ENCODE measurements at regions not wholly inside any gene's neighbourhood (a gene's known extent, or its start where the extent isn't known, plus 50 kb on each side); places are given as distances from the start of the nearest gene placed in this dataset.

- ChIA-PET CTCF (no interaction called here), POLR2A (interaction anchor here (0.7 kb wide), 1 partner anchor 113 kb away, joined by 3 read pairs; no protein-coding TSS in a partner anchor)
Measured at GRCh38 chr1:25054526-25055323, 124.6 kb upstream of the RUNX3 start.

DNA sequence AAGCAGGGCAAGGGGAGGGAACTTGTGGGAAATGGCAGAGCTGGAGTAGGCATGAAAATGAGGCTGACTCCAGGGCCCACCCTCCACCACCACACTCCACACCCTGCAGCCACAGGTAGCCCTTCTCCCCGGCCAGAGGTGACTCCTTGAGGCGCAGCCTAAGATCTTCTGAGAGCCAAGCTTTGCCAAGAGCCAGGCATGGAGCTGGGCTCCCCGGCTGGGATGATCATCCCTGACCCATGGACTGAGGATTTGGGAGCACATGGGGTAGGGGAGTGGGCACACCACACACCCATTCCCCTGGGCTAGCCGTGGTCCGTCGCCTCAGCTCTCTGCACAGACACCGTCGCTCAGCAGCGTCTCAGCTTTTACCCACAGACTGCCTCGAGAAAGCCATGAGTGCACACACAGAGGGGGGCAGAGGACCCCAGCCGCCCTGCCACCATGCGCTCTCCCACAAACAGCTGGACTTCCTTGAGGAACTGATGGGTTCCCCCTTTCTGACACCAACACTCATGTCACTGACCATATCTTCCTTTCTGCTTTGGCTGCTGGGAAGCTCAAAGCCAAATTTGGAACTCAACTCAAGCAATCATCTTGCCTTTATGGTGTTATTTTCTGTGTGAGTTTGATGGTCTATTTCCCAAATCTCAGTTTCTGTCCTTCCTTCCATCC, 123.6 kb upstream of the RUNX3 start:
- Mint-ChIP-seq H3K9me3 (ENCODE audit: insufficient read depth) (no peaks in the 10 kb centered on the region), H3K27me3 (ENCODE audit: low read depth) (peaks cover 43% of the 10 kb centered on the region)
- POLR2A ChIA-PET: no interaction called here

More at GRCh38 chr1:25054526-25055323, 124.6 kb upstream of the RUNX3 start:
- Mint-ChIP-seq H3K9me3 (ENCODE audit: insufficient read depth) (no peaks in the 10 kb centered on the region), H3K27ac (no peak overlapping the region), H3K4me3 (no peak overlapping the region), H3K36me3 (ENCODE audit: low read depth) (no peaks in the 10 kb centered on the region), H3K4me1 (ENCODE audit: low read depth) (no peaks in the 10 kb centered on the region), H3K27me3 (ENCODE audit: low read depth) (peaks cover 46% of the 10 kb centered on the region)
- DNase-seq: no peak
- no peak for ATAC-seq

GRCh38 chr1:25051906-25052305, 121.8 kb upstream of the RUNX3 start:
- Mint-ChIP-seq H3K4me1 (ENCODE audit: low read depth) (peaks cover 1% of the 10 kb centered on the region), H3K36me3 (ENCODE audit: low read depth) (no peaks in the 10 kb centered on the region), H3K27ac (no peak overlapping the region), H3K9me3 (ENCODE audit: insufficient read depth) (no peaks in the 10 kb centered on the region), H3K27me3 (ENCODE audit: low read depth) (peaks cover 42% of the 10 kb centered on the region), H3K4me3 (no peak overlapping the region)
- ATAC-seq (no peak), DNase-seq (no peak)
- ChIA-PET CTCF (no interaction called here), POLR2A (no interaction called here)

More for the DNA sequence above, 123.6 kb upstream of the RUNX3 start:
- Mint-ChIP-seq H3K27ac (no peak overlapping the region), H3K4me1 (ENCODE audit: low read depth) (no peaks in the 10 kb centered on the region), H3K36me3 (ENCODE audit: low read depth) (no peaks in the 10 kb centered on the region), H3K4me3 (no peak overlapping the region)
- CTCF ChIA-PET: interaction anchor here (0.7 kb wide), 1 partner anchor 16 kb away, joined by 3 read pairs; no protein-coding TSS in a partner anchor
- DNase-seq (no peak), ATAC-seq (no peak)

DNA sequence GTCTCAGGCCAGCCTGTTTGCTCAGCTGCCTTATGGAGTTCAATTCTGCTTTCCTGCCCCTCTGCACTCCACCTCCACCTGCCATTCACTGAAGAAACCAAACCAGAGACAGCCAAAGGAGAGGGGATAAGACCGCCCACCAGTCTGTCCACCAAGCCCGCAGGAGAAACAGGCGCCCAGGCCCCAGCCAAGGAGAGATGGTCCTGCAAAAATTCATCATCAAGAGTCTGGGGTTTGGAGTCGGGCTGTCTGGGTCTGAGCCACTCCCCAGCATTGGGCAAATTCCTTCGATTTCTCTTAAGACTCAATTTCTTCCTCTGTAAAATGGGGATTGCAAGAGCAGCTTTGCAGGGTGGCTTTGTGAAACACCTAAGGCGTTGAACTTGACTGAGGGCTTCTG, 121.4 kb upstream of the RUNX3 start:
- DNase-seq (no peak), ATAC-seq (no peak)
- CTCF ChIA-PET: no interaction called here

DNA sequence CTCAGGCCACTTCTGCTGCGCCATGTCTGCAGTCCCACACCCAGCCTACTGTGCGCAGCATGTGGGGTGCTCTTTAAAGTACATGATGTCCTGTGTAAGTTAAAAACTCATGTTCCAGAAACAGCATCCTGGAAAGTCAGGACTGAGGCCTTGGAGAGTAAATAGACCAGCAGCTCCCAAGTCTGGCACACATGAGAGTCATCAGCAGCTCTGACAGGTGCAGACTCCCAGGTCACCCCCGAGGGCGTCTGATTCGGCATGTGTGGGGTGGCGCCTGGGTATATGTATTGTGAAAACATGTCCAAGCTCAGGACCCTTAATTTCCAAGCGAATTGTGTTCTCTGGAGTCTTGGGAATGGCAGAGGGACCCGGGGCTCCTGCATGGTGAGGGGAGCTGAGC, 120.1 kb upstream of the RUNX3 start:
- ATAC-seq (no peak), DNase-seq (no peak)
- H3K4me3 Mint-ChIP-seq: no peak overlapping the region
- peaks cover 35% of the 10 kb centered on the region for H3K27me3 Mint-ChIP-seq (ENCODE audit: low read depth)
- H3K27ac Mint-ChIP-seq: no peak overlapping the region
- H3K4me1 Mint-ChIP-seq (ENCODE audit: low read depth): peaks cover 1% of the 10 kb centered on the region
- ChIA-PET CTCF (interaction anchor here (1.2 to 1.4 kb wide), 2 partner anchors 12 to 13 kb away, joined by 3 to 4 read pairs; no protein-coding TSS in a partner anchor), POLR2A (interaction anchor here (0.6 to 1.1 kb wide), 2 partner anchors 16 to 49 kb away, joined by 3 read pairs; no protein-coding TSS in a partner anchor)
- no peaks in the 10 kb centered on the region for H3K9me3 Mint-ChIP-seq (ENCODE audit: insufficient read depth)
- no peaks in the 10 kb centered on the region for H3K36me3 Mint-ChIP-seq (ENCODE audit: low read depth)

More for the DNA sequence above, 121.4 kb upstream of the RUNX3 start:
- POLR2A ChIA-PET: no interaction called here
- H3K27me3 Mint-ChIP-seq (ENCODE audit: low read depth): peaks cover 42% of the 10 kb centered on the region
- H3K27ac Mint-ChIP-seq: no peak overlapping the region
- no peak overlapping the region for H3K4me3 Mint-ChIP-seq
- no peaks in the 10 kb centered on the region for H3K36me3 Mint-ChIP-seq (ENCODE audit: low read depth)
- no peaks in the 10 kb centered on the region for H3K9me3 Mint-ChIP-seq (ENCODE audit: insufficient read depth)
- peaks cover 1% of the 10 kb centered on the region for H3K4me1 Mint-ChIP-seq (ENCODE audit: low read depth)

DNA sequence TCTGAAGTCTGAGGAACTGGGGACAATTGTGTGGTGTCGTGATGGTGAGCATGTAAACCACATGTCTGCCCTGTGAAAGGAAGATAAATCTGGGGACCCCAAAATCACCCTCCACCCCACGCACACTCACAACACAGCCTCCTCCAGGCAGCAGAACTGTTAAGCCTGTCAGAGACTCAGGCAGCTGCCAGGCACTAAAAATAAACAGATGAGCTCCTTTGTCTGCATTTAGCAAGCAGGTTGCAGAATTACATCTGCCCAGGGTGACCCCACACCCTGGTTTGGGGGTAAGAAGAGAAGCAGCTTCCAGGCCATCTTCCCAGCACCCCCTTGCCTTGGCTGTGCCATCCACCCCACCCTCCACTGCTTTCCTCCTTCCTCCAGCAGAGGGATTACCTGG, 119.1 kb upstream of the RUNX3 start:
- POLR2A ChIA-PET: no interaction called here
- CTCF ChIA-PET: interaction anchor here (1.2 to 1.4 kb wide), 3 partner anchors 11 to 51 kb away, joined by 3 to 4 read pairs (median 3); no protein-coding TSS in a partner anchor
- H3K36me3 Mint-ChIP-seq (ENCODE audit: low read depth): no peaks in the 10 kb centered on the region
- H3K4me1 Mint-ChIP-seq (ENCODE audit: low read depth): peaks cover 1% of the 10 kb centered on the region
- DNase-seq: no peak
- H3K9me3 Mint-ChIP-seq (ENCODE audit: insufficient read depth): no peaks in the 10 kb centered on the region
- peaks cover 30% of the 10 kb centered on the region for H3K27me3 Mint-ChIP-seq (ENCODE audit: low read depth)
- H3K27ac Mint-ChIP-seq: no peak overlapping the region
- H3K4me3 Mint-ChIP-seq: no peak overlapping the region
- no peak for ATAC-seq

GRCh38 chr1:25048728-25049127, 118.7 kb upstream of the RUNX3 start:
- ChIA-PET POLR2A (no interaction called here), CTCF (interaction anchor here (1.2 to 1.4 kb wide), 3 partner anchors 10 to 51 kb away, joined by 3 to 4 read pairs (median 3); no protein-coding TSS in a partner anchor)
- Mint-ChIP-seq H3K36me3 (ENCODE audit: low read depth) (no peaks in the 10 kb centered on the region), H3K9me3 (ENCODE audit: insufficient read depth) (no peaks in the 10 kb centered on the region), H3K4me3 (no peak overlapping the region), H3K4me1 (ENCODE audit: low read depth) (peaks cover 1% of the 10 kb centered on the region), H3K27ac (no peak overlapping the region), H3K27me3 (ENCODE audit: low read depth) (peaks cover 28% of the 10 kb centered on the region)
- DNase-seq (no peak), ATAC-seq (no peak)

DNA sequence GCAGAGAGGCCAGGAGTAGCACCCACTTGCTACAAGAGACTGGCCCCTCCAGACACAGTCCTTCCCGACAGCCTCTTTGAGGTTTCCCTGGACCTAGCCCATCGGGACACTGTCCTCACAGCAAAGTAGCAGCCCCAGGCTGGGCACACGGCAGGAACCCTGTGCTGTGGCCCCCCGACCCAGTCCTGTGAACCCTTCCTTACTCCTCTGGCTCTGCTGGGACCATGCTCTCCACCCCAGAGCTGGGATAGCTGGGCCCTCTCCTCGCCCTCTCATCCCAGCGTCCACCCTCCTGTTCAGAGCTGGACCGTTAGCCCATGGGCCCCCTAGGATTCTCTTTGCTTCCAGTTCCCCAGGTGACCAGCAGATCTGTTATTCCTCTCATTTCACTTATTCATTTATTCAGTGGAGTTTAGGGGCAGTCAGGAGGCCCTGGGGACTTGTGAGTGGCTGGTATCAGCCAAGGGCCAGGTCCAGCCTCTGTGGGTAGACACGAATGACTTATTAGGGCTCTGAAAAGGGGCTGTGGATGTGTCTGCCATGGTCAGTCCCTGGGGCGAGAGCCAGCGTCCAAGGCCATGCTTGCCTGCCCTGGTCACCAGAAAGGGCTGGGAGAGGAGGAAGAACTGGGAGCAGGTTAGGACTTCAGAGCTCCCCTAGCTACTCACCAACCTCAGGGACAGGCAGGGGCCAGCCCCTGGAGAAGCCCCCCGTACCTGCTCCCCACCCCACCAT, 117.6 kb upstream of the RUNX3 start:
- Mint-ChIP-seq H3K36me3 (ENCODE audit: low read depth) (no peaks in the 10 kb centered on the region), H3K27me3 (ENCODE audit: low read depth) (peaks cover 21% of the 10 kb centered on the region), H3K4me1 (ENCODE audit: low read depth) (peaks cover 3% of the 10 kb centered on the region), H3K9me3 (ENCODE audit: insufficient read depth) (no peaks in the 10 kb centered on the region), H3K27ac (no peak overlapping the region), H3K4me3 (no peak overlapping the region)
- DNase-seq (no peak), ATAC-seq (no peak)
- ChIA-PET CTCF (interaction anchor here (1.3 to 1.9 kb wide), 2 partner anchors 10 to 200 kb away, joined by 4 to 6 read pairs; no protein-coding TSS in a partner anchor), POLR2A (no interaction called here)

DNA sequence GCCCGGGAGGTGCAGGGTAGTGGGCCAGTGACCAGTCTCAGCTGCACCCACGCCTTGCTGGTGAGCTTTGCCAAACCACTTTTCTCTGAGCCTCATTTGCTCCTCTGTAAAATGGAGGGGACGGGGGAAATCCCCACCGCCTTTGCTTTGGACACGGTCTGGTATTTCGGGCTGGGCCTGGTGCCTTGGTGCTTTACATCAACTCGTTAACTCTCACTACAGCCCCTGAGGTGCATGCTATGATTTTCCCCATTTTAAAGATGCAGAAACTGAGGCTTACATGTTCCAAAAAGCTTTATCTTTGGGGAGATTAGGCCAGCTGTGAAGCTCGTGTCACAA, 116.1 kb upstream of the RUNX3 start:
- Mint-ChIP-seq H3K4me3 (no peak overlapping the region), H3K4me1 (ENCODE audit: low read depth) (peaks cover 15% of the 10 kb centered on the region), H3K27me3 (ENCODE audit: low read depth) (peaks cover 15% of the 10 kb centered on the region), H3K27ac (no peak overlapping the region), H3K36me3 (ENCODE audit: low read depth) (no peaks in the 10 kb centered on the region), H3K9me3 (ENCODE audit: insufficient read depth) (no peaks in the 10 kb centered on the region)
- no peak for DNase-seq
- POLR2A ChIA-PET: interaction anchor here (0.6 kb wide), 1 partner anchor 69 kb away, joined by 3 read pairs; no protein-coding TSS in a partner anchor
- ATAC-seq: no peak
- CTCF ChIA-PET: interaction anchor here (1.0 to 1.9 kb wide), 4 partner anchors 9 to 199 kb away, joined by 3 to 6 read pairs (median 5); no protein-coding TSS in a partner anchor

DNA sequence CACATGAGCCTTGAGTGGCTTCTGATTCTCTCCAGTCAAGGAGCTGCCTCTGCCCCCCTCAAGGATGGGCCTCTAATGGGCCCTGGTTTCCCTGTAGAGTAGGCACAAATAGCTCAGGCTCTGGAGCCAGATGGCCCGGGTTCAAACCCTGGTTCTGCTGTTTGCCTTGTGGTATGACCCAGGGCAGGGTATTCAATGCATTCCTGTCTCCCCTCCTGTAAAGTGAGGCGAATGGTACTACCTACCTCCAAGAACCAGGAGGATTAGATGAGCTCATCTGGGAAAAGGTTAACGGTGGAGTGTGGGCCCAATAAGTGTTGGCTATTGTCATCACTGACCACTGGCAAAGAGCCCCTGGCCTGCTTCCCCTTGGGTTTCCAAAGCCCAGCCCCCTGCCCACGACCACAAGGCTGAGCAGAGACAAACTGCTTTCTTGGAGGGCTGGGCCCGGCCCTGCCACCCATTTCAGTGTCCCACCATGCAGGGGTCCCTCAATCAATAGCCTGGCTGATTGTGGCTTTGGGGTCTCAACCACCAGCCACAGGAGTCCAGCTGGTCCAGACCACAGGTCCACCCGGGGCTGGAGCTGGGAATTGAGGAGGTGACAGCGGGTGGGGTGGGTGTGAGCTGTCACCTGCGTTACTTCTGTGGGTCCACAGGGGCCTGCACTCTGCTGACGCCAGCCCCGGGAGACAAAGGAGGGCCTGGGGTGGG, 115.6 kb upstream of the RUNX3 start:
- Mint-ChIP-seq H3K36me3 (ENCODE audit: low read depth) (no peaks in the 10 kb centered on the region), H3K27ac (no peak overlapping the region), H3K27me3 (ENCODE audit: low read depth) (peaks cover 13% of the 10 kb centered on the region), H3K4me1 (ENCODE audit: low read depth) (peaks cover 15% of the 10 kb centered on the region), H3K9me3 (ENCODE audit: insufficient read depth) (no peaks in the 10 kb centered on the region), H3K4me3 (no peak overlapping the region)
- ChIA-PET POLR2A (interaction anchor here (0.6 kb wide), 1 partner anchor 69 kb away, joined by 3 read pairs; no protein-coding TSS in a partner anchor), CTCF (interaction anchor here (0.9 to 1.9 kb wide), 4 partner anchors 9 to 198 kb away, joined by 3 to 6 read pairs (median 4); no protein-coding TSS in a partner anchor)
- DNase-seq (no peak), ATAC-seq (no peak)

GRCh38 chr1:25043228-25043580, 113.1 kb upstream of the RUNX3 start:
- Mint-ChIP-seq H3K4me3 (no peak overlapping the region), H3K27ac (no peak overlapping the region), H3K36me3 (ENCODE audit: low read depth) (no peaks in the 10 kb centered on the region), H3K4me1 (ENCODE audit: low read depth) (peaks cover 20% of the 10 kb centered on the region), H3K27me3 (ENCODE audit: low read depth) (peaks cover 10% of the 10 kb centered on the region), H3K9me3 (ENCODE audit: insufficient read depth) (no peaks in the 10 kb centered on the region)
- ATAC-seq (no peak), DNase-seq (no peak)
- CTCF ChIA-PET: interaction anchor here (1.4 to 3.9 kb wide), 6 partner anchors 57 to 195 kb away, joined by 4 to 26 read pairs (median 6); no protein-coding TSS in a partner anchor
- POLR2A ChIA-PET: interaction anchor here (1.1 to 1.7 kb wide), 2 partner anchors 21 to 69 kb away, joined by 3 to 5 read pairs; no protein-coding TSS in a partner anchor
